ENCODE measurements at regions not wholly inside any gene's neighbourhood (a gene's known extent, or its start where the extent isn't known, plus 50 kb on each side); places are given as distances from the start of the nearest gene placed in this dataset.

- no peak for DNase-seq
Measured at GRCh38 chr10:2445370-2445769, 622.0 kb upstream of the PFKP start.

GRCh38 chr10:2439983-2440382 lies 627.4 kb upstream of the PFKP start:
- no peak for DNase-seq

GRCh38 chr10:2439000-2439399 lies 628.3 kb upstream of the PFKP start:
- DNase-seq, result no peak

- no peak for DNase-seq
Measured at GRCh38 chr10:2438248-2438939, 629.0 kb upstream of the PFKP start.

- no peak for DNase-seq
Measured at GRCh38 chr10:2436933-2437332, 630.4 kb upstream of the PFKP start.

- no peak for DNase-seq
Measured at GRCh38 chr10:2431961-2432360, 635.4 kb upstream of the PFKP start.

- DNase-seq, result no peak
Measured at GRCh38 chr10:2427412-2427811, 639.9 kb upstream of the PFKP start.

GRCh38 chr10:2425320-2425719 lies 642.0 kb upstream of the PFKP start:
- no peak for DNase-seq

- no peak for DNase-seq
Measured at GRCh38 chr10:2414562-2414961, 652.8 kb upstream of the PFKP start.

- no peak for DNase-seq
Measured at GRCh38 chr10:2414039-2414438, 653.3 kb upstream of the PFKP start.

- DNase-seq, result no peak
Measured at GRCh38 chr10:2410049-2410448, 657.3 kb upstream of the PFKP start.

GRCh38 chr10:2401459-2401858 lies 664.1 kb upstream of the ADARB2 start:
- DNase-seq, result no peak

- DNase-seq, result no peak
Measured at GRCh38 chr10:2399482-2399881, 662.2 kb upstream of the ADARB2 start.

GRCh38 chr10:2392145-2392812 lies 655.0 kb upstream of the ADARB2 start:
- no peak for DNase-seq

GRCh38 chr10:2387672-2388071 lies 650.3 kb upstream of the ADARB2 start:
- DNase-seq, result no peak

- DNase-seq, result no peak
Measured at GRCh38 chr10:2387261-2387660, 649.9 kb upstream of the ADARB2 start.

- no peak for DNase-seq
Measured at GRCh38 chr10:2380218-2380617, 642.9 kb upstream of the ADARB2 start.

- DNase-seq, result no peak
Measured at GRCh38 chr10:2367083-2367482, 629.8 kb upstream of the ADARB2 start.

- peak; percentile 4 for DNase-seq
Measured at GRCh38 chr10:2366264-2366931, 629.1 kb upstream of the ADARB2 start.

GRCh38 chr10:2362331-2362730 lies 625.0 kb upstream of the ADARB2 start:
- no peak for DNase-seq

GRCh38 chr10:2358586-2358985 lies 621.3 kb upstream of the ADARB2 start:
- no peak for DNase-seq

- DNase-seq, result no peak
Measured at GRCh38 chr10:2356670-2357069, 619.3 kb upstream of the ADARB2 start.

GRCh38 chr10:2351566-2351965 lies 614.2 kb upstream of the ADARB2 start:
- DNase-seq, result no peak
